ENCODE measurements at regions not wholly inside any gene's neighbourhood (a gene's known extent, or its start where the extent isn't known, plus 50 kb on each side); places are given as distances from the start of the nearest gene placed in this dataset.

- TF ChIP-seq POLR2A (IDR thresholded peaks at IDR 0.05) (no peak), CTCF (IDR thresholded peaks at IDR 0.05) (no peak)
These were observed 183.5 kb upstream of the PRNP start for GRCh38 chr20:4502756-4503155.

All from right lobe of liver (tissue), 4 donors.